GM13976 (cell line): ENCODE measurements at regions not wholly inside any gene's neighbourhood (a gene's known extent, or its start where the extent isn't known, plus 50 kb on each side); places are given as distances from the start of the nearest gene placed in this dataset.

Experiments used
- DNase-seq: peaks from one replicate; pipeline ENCODE4 v3.0.0; 2012; ENCODE audit warnings: low spot score
- CTCF ChIP-seq: IDR thresholded peaks from 2 replicates; pipeline ENCODE4 v1.5.1; 2012; ENCODE audit warnings: borderline replicate concordance, mild to moderate bottlenecking; ENCODE audit not compliant: insufficient read depth; ENCODE audit errors: extremely low read depth, missing control alignments, control extremely low read depth
- in situ Hi-C: fragments of 300-500 bp; cut with MboI; formaldehyde crosslinking; loops from one replicate; pipeline ENCODE4 v1.12.0; 2022; ENCODE audit warnings: low sequenced_read_pairs, mixed read lengths, inconsistent platforms; ENCODE audit not compliant: unreplicated experiment

DNA sequence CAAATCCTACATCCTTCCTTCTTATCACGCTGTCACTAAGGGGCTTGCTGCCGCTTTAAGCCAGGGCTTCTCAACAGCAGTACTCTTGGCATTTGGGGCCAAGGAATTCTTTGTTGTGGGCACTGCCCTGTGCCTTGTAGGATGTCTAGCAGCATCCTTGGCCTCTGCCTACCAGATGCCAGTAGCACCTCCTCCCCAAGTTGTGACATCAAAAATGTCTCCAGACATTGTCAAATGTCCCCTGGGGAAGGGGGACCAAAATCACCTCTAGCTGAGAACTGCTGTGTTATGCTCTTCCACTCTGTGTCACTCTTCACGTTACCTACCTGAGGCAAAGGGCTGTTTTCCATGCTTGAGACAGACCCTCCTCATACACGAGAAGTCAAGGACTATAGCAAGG, 400.3 kb upstream of the POU3F1 start:
- no peak for DNase-seq
- in situ Hi-C loops: no loop called here
- TF ChIP-seq CTCF: no peak

DNA sequence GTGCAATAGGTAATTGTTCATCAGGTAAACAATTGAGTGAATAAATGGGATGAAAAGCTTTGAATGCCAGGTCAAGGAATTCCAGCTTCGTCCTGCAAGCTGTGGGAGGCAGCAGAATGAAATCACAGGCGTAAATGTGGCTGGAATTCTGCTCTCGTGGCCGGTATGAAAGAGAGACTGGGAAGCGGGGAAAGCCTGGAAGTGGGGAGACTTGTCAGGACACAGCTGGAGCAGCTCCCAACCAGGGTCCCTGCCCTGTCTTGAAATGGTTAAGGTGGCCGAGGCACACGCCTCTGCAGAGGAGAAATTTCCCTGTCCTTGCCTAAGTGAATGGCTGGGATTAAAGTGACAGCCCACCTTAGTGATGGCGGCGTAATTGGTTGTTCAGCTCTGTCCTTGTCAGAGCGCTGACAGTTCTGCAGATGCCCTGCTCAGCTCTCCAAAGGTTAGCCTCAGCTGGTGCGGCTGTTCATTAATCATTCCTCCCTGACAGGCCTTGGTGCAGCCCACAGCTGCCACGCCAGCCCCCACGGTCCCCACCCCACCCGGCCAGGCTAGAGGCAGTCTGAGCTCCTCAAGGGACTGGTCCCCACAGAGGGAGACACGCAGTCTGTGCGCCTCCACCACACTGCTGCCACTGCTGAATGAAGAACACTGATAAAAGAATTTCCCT, 398.3 kb upstream of the POU3F1 start:
- in situ Hi-C loops: no loop called here
- no peak for TF ChIP-seq CTCF
- DNase-seq: no peak

GRCh38 chr1:38444311-38444710, 397.7 kb upstream of the POU3F1 start:
- no peak for DNase-seq
- in situ Hi-C loops: no loop called here
- no peak for TF ChIP-seq CTCF

DNA sequence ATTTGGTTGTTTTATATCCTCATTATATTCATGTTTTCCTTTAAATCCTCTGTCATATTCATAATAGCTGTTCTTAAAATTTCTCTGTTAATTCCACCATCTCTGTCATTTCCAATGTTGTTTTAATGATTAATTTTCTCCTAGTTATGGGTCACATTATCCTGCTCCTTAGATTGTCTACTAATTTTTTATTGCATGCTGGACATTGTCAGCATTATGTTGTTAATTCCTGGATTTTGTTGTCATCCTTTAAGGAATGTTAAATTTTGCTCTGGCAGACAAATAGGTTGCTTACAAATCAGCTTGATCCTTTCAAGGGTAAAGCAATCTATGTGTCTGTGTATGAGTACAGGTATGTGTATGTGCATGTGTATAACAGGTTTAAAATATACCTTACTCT, 393.8 kb upstream of the POU3F1 start:
- in situ Hi-C loops: no loop called here
- no peak for DNase-seq
- TF ChIP-seq CTCF: no peak

- DNase-seq: no peak
- in situ Hi-C loops: no loop called here
- no peak for TF ChIP-seq CTCF
Measured at GRCh38 chr1:38436749-38437148, 390.2 kb upstream of the POU3F1 start.

DNA sequence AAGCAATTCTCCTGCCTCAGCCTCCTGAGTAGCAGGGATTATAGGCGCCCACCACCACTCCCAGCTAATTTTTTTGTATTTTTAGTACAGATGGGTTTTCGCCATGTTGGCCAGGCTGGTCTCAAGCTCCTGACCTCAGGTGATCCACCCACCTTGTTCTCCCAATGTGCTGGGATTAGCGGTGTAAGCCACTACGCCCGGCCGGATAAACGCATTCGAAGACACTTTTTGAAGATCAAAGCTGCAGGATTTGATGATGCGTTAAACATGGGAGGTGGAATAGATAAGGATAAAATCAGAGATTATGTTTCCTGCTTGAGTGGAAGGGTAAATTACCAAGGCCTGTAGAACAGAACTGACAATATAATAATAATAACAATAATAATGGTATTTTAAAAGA, 389.4 kb upstream of the POU3F1 start:
- TF ChIP-seq CTCF: no peak
- no peak for DNase-seq
- in situ Hi-C loops: no loop called here

DNA sequence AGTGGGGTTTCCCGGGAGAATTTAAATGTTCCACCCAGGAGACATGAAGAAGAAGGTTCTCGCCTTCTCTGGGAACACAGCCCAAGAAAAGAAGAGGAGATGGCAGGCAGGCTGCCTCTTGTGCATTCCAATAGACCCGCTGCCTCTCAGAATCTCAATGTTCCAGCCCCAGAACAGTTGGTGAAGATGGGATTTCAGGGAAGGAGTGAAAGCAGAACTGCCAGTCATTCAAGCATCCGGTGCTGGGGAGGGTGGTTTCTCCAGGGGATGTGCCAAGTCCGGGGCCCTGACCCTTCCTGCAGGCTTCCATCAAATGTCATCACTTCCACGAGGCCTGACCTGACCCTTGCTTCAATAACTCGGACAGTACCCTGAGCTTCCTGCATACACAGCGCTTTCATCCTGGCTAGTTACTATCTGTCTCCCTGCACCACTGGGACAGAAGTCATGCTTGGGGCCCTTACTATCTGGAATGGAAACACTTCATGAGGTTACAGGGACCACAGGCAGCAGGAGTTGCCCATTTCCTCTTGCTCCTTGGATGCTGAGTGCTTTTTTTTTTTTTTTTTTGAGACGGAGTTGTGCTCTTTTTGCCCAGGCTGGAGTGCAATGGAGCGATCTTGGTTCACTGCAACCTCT, 386.6 kb upstream of the POU3F1 start:
- no peak for DNase-seq
- no peak for TF ChIP-seq CTCF
- in situ Hi-C loops: no loop called here
